Mesodermal cell (in vitro differentiated cells): ENCODE measurements at regions not wholly inside any gene's neighbourhood (a gene's known extent, or its start where the extent isn't known, plus 50 kb on each side); places are given as distances from the start of the nearest gene placed in this dataset.

Source experiments
- H3K27ac ChIP-seq: 2 replicates; pipeline ENCODE4 v1.7.0; 2013; ENCODE audit warnings: mild to moderate bottlenecking, low read depth, low read length, moderate library complexity; ENCODE audit not compliant: severe bottlenecking
- H3K36me3 ChIP-seq: 2 replicates; pipeline ENCODE4 v1.7.1; 2013; ENCODE audit warnings: mild to moderate bottlenecking, low read length, moderate library complexity; ENCODE audit not compliant: control insufficient read depth, insufficient read depth
- H3K4me1 ChIP-seq: one replicate; pipeline ENCODE4 v1.7.1; 2013; ENCODE audit warnings: mild to moderate bottlenecking, low read length; ENCODE audit not compliant: insufficient read depth, control insufficient read depth, poor library complexity, severe bottlenecking
- H3K4me3 ChIP-seq: 2 replicates; pipeline ENCODE4 v1.7.0; 2013; ENCODE audit warnings: low read length, control low read depth, mild to moderate bottlenecking; ENCODE audit not compliant: insufficient read depth, poor library complexity, severe bottlenecking; ENCODE audit errors: extremely low read depth
- H3K9me3 ChIP-seq: 2 replicates; pipeline ENCODE4 v1.7.1; 2013; ENCODE audit warnings: mild to moderate bottlenecking, low read length, moderate library complexity; ENCODE audit not compliant: control insufficient read depth
- WGBS, 2 experiments: methylation state at CpG; one replicate each; pipeline ENCODE4 v1.1.5; 2013; ENCODE audit warnings: missing lambda C conversion rate in 2 of 2; ENCODE audit not compliant: insufficient coverage in 2 of 2; 5-methylcytosine and 5-hydroxymethylcytosine counted together

DNA sequence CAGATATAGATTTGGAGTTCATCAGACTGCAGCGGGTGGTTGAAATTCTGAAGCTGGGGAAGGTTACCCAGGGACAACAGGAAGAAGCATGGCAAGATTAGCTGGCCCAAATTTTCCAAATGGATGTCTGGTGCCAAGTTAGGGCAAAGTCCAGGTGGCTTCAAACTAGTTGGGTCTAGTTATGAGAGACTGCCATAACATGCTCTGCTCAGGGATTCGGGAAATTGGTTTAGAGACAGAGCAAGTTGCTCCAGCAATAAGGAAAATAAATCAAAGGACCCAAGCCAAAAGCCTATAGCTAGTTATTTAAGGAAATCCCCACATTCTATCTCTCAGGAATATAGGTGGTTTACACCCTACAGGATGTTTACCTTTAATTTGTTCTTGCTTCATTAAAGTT, 125.7 kb upstream of the BTG1 start:
- H3K4me1 ChIP-seq, result no peaks in the 10 kb centered on the region
- no peaks in the 10 kb centered on the region for H3K36me3 ChIP-seq
- WGBS, 2 experiments, result 76 to 85% methylated on average over 1 to 2 of the region's 2 CpGs
- H3K4me3 ChIP-seq, result no peak overlapping the region
- H3K9me3 ChIP-seq, result no peaks in the 10 kb centered on the region
- H3K27ac ChIP-seq, result no peak overlapping the region

DNA sequence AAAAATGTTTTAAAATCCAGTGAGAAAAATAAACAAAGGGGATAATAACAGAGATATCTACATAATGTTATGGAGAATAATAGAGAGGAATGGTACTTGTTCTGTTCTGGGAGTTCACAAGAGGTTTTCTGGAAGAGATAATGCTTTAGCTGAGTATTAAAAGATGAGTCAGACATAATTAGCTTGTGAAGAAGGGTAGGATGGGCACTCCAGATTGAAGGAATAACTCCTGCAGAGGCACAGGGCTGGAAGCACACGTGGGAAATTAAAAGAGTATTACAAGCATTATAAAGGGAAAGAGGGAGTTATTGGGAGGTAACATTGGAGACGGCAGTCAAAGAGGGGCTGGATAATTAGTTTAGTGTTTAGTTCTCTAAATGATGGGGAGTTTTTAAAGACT, 124.9 kb upstream of the BTG1 start:
- no peaks in the 10 kb centered on the region for H3K9me3 ChIP-seq
- H3K36me3 ChIP-seq, result no peaks in the 10 kb centered on the region
- H3K27ac ChIP-seq, result no peak overlapping the region
- H3K4me3 ChIP-seq, result no peak overlapping the region
- H3K4me1 ChIP-seq, result no peaks in the 10 kb centered on the region
- 84 to 95% methylated on average over 2 of the region's 2 CpGs for WGBS, 2 experiments

DNA sequence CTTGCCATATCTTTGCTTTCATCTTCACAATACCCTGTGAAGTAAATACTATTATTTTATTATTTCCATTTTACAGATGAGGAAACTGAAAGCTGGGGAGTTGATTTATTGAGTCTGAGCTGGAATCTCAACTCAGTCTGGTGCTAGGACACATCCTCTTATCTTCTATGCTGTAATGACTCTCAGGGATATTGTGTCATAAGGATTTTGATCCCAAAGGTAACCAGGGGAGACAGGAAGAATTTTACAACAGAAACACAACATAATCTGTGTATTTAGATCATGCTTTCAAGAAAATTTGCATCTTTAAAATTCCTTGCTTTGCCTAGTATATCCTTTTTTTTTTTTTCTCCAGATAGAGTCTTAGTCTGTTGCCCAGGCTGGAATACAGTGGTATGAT, 123.3 kb upstream of the BTG1 start:
- Histone ChIP-seq H3K9me3 (no peaks in the 10 kb centered on the region), H3K4me1 (no peaks in the 10 kb centered on the region), H3K36me3 (no peaks in the 10 kb centered on the region), H3K27ac (no peak overlapping the region), H3K4me3 (no peak overlapping the region)

DNA sequence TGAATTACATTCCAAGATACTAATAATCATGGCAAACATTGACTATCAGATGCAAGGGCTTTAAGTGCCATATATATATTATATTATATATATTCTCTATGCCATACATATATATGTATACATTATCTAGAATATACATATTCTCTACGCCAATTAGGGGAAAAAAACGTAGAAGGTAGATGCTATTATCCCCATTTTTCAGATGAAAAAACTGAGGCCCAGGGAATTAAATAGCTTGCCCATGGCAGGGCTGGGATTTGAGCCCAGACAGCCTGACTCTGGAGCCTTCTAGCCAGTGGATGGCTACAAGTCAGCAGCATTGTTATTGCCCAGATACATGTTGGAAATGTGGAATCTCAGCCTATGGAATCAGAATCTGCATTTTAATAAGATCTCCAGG, 116.0 kb upstream of the BTG1 start:
- no peak overlapping the region for H3K4me3 ChIP-seq
- H3K4me1 ChIP-seq, result peaks cover 10% of the 10 kb centered on the region
- H3K36me3 ChIP-seq, result no peaks in the 10 kb centered on the region
- 100% methylated on average over 2 of the region's 2 CpGs; no CpG with 5 or more reads in 1 of the 2 experiments for WGBS, 2 experiments
- H3K9me3 ChIP-seq, result no peaks in the 10 kb centered on the region
- no peak overlapping the region for H3K27ac ChIP-seq

DNA sequence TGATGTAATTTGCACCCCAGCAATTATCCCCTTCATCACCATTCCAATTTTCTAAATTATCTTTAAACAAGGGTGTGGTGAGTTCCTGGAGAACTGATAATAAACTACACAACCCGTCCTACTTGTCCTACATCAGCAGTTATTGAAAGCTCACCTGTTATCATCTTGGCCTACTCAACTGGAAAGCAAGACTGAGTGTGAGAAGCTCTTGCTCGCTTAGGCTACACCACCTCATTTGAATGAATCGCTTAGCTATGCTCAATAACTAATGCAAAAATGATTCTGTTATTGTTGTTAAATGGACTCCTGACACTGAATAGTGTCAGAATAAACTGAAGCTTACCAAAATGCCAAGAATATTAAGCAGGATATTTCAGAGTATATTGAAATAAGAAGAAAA, 115.4 kb upstream of the BTG1 start:
- Histone ChIP-seq H3K4me3 (no peak overlapping the region), H3K4me1 (peaks cover 10% of the 10 kb centered on the region), H3K27ac (no peak overlapping the region), H3K9me3 (no peaks in the 10 kb centered on the region), H3K36me3 (no peaks in the 10 kb centered on the region)
- 100% methylated on average over 1 of the region's 3 CpGs; no CpG with 5 or more reads in 1 of the 2 experiments for WGBS, 2 experiments

DNA sequence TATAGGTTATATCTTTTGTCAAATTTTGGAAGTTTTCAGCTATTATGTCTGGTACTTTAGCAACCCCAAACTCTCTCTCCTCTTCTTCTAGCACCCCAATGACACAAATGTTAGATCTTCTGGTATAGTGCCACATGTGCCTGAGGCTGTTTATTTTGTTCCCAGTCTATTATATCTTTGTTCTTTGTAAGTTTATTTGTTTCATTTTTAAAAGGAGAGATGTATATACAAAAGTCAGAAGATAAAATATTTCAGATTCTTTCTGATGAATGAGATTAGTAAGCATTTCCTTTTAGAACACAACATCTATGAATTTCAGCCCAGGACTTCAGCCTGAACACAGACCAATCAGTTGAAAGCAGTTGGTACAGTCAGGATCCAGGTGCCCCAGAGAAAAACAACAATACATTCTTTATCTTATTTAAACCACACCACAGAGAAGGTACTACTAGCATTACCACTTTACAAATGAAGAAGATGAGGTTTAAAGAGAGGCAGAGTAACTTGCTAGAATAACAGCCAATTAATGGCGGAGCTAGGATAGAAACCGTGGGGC, 114.1 kb upstream of the BTG1 start:
- no peak overlapping the region for H3K27ac ChIP-seq
- H3K36me3 ChIP-seq, result no peaks in the 10 kb centered on the region
- no peaks in the 10 kb centered on the region for H3K9me3 ChIP-seq
- peaks cover 10% of the 10 kb centered on the region for H3K4me1 ChIP-seq
- no peak overlapping the region for H3K4me3 ChIP-seq
- 90 to 95% methylated on average over 2 of the region's 2 CpGs for WGBS, 2 experiments

DNA sequence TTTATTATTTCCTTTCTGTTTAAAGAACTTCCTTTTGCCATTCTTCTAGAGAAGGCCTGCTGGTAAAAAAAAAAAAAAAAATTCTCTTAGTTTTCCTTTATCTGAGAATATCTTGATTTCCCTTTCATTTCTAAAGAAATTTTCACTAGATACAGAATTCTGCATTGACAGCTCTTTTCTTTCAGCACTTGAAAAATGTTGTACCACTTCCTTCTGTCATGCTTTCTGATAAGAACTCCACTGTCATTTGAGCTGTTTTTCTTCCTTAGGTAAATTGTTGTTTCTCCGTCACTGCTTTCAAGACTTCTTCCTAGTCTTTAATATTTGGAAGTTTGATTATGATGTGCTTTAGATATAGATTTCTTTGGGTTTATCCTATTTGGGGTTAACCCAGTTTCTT, 113.6 kb upstream of the BTG1 start:
- no peak overlapping the region for H3K4me3 ChIP-seq
- 100% methylated on average over 1 of the region's 1 CpG; no CpG with 5 or more reads in 1 of the 2 experiments for WGBS, 2 experiments
- peaks cover 10% of the 10 kb centered on the region for H3K4me1 ChIP-seq
- H3K27ac ChIP-seq, result no peak overlapping the region
- H3K9me3 ChIP-seq, result no peaks in the 10 kb centered on the region
- H3K36me3 ChIP-seq, result no peaks in the 10 kb centered on the region

DNA sequence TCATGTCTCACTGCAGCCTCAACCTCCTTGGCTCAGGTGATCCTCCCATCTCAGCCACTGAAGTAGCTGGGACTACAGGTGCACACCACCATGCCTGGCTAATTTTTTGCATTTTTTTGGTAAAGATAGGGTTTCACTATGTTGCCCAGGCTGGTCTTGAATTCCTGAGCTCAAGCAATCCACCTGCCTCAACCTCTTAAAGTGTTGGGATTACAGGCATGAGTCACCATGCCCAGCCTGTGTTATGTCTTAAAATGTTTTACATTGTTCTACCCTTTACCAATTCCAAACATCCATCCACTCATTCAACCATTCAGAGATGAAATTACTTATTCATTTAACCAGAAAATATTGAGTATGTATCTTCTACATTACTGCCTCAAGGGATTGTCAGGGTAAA, 111.6 kb upstream of the BTG1 start:
- no peaks in the 10 kb centered on the region for H3K36me3 ChIP-seq

DNA sequence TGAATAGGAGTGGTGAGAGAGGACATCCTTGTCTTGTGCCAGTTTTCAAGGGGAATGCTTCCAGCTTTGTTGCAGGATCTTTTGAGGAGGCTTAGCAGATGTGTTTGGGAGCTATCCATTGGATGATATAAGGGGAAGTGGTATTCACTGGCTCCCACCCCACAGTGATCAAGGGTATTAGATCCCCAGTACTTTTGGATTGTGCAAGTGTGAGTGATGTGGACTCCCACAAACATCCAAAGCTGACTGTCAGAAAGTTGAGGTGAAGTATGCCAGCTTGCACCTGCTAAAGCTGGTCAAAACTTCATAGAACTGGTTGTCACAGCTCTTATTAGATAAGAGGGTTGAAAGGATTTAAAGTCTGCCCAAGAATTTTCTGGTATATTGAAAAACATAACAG, 110.1 kb upstream of the BTG1 start:
- H3K4me1 ChIP-seq, result peaks cover 10% of the 10 kb centered on the region
- no peaks in the 10 kb centered on the region for H3K9me3 ChIP-seq
- no peak overlapping the region for H3K27ac ChIP-seq
- no peaks in the 10 kb centered on the region for H3K36me3 ChIP-seq
- no peak overlapping the region for H3K4me3 ChIP-seq

More for the DNA sequence above, 111.6 kb upstream of the BTG1 start:
- H3K4me1 ChIP-seq, result peaks cover 10% of the 10 kb centered on the region
- H3K27ac ChIP-seq, result no peak overlapping the region
- no peaks in the 10 kb centered on the region for H3K9me3 ChIP-seq
- no peak overlapping the region for H3K4me3 ChIP-seq

DNA sequence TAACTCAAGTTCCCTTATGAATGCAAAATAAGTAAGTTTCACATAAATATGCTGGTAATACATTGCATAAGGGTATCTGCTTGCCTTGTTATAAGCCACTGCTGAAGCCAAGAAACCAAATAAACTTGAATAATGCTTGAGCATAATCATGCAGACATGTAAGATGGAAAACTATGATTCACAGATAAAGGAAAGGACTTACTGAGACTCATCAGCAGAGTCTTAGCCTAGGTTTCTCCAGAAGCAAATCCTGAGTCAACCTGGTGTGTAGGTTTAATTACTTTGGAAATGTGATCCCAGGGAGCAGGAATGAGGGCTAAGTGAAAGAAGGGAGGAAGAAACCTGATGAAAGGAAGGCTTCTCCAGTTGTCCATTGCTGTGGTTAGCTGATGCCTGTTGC, 107.7 kb upstream of the BTG1 start:
- H3K9me3 ChIP-seq, result no peaks in the 10 kb centered on the region
- no peaks in the 10 kb centered on the region for H3K4me1 ChIP-seq
- no peaks in the 10 kb centered on the region for H3K36me3 ChIP-seq
- no peak overlapping the region for H3K4me3 ChIP-seq
- H3K27ac ChIP-seq, result no peak overlapping the region

DNA sequence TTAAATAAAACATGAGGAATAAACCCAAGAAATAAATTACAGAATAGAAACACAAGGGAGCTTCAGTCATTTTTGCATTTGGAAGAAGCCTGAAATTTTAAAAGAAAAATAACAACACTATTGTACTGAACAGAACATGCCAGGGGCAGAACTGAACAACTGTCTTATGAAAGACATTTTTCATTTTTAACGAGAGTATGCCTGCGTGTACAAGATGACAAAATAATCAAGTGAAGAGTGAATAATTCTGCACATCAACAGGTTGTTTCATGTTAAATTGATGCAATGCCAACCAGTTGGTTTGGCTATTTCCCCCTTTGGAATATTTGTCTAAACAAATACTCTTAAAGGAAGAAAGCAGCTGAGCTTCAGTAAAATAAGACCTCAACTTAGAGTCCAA, 103.3 kb upstream of the BTG1 start:
- H3K4me1 ChIP-seq, result no peaks in the 10 kb centered on the region
- H3K4me3 ChIP-seq, result no peak overlapping the region
- no peaks in the 10 kb centered on the region for H3K36me3 ChIP-seq
- no peak overlapping the region for H3K27ac ChIP-seq
- H3K9me3 ChIP-seq, result no peaks in the 10 kb centered on the region
- WGBS, 2 experiments, result 100% methylated on average over 2 of the region's 2 CpGs; no CpG with 5 or more reads in 1 of the 2 experiments

DNA sequence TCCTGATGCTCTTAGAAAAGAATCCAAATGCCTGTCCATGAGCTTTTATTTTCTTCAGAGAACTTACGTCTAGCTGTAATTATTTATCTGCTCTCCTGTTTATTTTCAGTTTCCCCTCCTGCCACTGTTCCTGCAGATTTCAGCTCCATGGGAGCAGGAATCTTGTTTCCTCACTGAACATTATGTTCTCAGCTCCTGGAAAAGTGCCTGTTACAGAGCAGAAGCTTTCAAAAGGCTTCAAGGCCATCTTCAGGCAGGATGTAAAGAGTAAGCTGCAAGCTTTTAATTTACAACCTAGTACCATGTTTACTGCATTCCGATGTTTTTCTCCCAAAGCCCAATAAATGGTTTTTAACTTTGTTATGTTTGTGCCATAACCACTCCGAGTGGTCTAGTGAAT, 98.4 kb upstream of the BTG1 start:
- Histone ChIP-seq H3K36me3 (no peaks in the 10 kb centered on the region), H3K4me3 (no peak overlapping the region), H3K9me3 (no peaks in the 10 kb centered on the region), H3K27ac (no peak overlapping the region), H3K4me1 (no peaks in the 10 kb centered on the region)
- 93 to 100% methylated on average over 1 of the region's 3 CpGs for WGBS, 2 experiments
